ENCODE measurements at regions not wholly inside any gene's neighbourhood (a gene's known extent, or its start where the extent isn't known, plus 50 kb on each side); places are given as distances from the start of the nearest gene placed in this dataset.

DNA sequence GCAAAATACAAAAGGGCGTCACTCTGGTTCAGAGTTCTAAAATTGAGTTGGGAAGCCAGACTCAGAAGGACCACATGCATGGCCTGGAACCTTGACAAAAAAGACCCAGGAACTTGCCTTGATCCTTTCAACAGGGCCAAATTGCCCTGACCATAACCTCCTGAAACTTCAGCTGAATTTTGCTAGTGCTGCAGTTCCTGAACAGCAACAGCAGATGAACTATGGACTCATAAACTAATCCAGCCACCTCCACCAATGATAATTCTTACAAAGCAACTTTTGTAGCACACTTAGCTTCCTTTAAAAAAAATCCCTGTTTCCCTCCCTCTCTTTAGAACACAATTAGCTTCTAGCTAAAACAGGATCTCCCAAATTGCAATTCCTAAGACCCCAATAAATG lies 155.9 kb downstream of the MAT2B start:
- no peak for TF ChIP-seq CTCF (IDR thresholded peaks at IDR 0.05; ENCODE audit: low read length)
- no peak for TF ChIP-seq EZH2 (IDR thresholded peaks at IDR 0.05; ENCODE audit: borderline replicate concordance, low read length)
